ENCODE measurements at regions not wholly inside any gene's neighbourhood (a gene's known extent, or its start where the extent isn't known, plus 50 kb on each side); places are given as distances from the start of the nearest gene placed in this dataset.

- H3K27me3 ChIP-seq (ENCODE audit: control insufficient read depth, insufficient read depth, low read length, poor library complexity, severe bottlenecking): peaks cover 12% of the 10 kb centered on the region
- peaks cover 22% of the 10 kb centered on the region for H3K4me1 ChIP-seq (ENCODE audit: control insufficient read depth, insufficient read depth, low read length)
- no peak overlapping the region for H3K27ac ChIP-seq (ENCODE audit: low read depth, low read length)
- TF ChIP-seq CTCF (conservative IDR thresholded peaks at IDR 0.05): no peak
- no peak for DNase-seq
- no peaks in the 10 kb centered on the region for H3K9me3 ChIP-seq (ENCODE audit: control insufficient read depth, low read length)
- Mint-ChIP-seq H3K36me3 (ENCODE audit: low read depth) (no peaks in the 10 kb centered on the region), H3K27ac (no peak overlapping the region), H3K27me3 (ENCODE audit: insufficient read depth) (peaks cover 35% of the 10 kb centered on the region), H3K4me1 (peaks cover 25% of the 10 kb centered on the region), H3K4me3 (no peak overlapping the region), H3K9me3 (no peaks in the 10 kb centered on the region)
- no peak overlapping the region for H3K4me3 ChIP-seq (ENCODE audit: low read length)
- no peak overlapping the region for H3K9ac ChIP-seq (ENCODE audit: extremely low read depth, low read length, poor library complexity, severe bottlenecking)
- no peaks in the 10 kb centered on the region for H3K36me3 ChIP-seq (ENCODE audit: control insufficient read depth, insufficient read depth, low read length)
- WGBS, 2 experiments (ENCODE audit: insufficient coverage in 1 of 2, insufficient read length in 1 of 2): 74 to 87% methylated on average over 4 of the region's 4 CpGs
Observed at GRCh38 chr5:152083231-152083630, 158.6 kb upstream of the GLRA1 start.

GRCh38 chr5:152072091-152072490 is 147.4 kb upstream of the GLRA1 start:
- no peak overlapping the region for H3K9ac ChIP-seq (ENCODE audit: extremely low read depth, low read length, poor library complexity, severe bottlenecking)
- H3K27ac ChIP-seq (ENCODE audit: low read depth, low read length): peak overlapping the region; percentile 26
- no peak for TF ChIP-seq CTCF (conservative IDR thresholded peaks at IDR 0.05)
- peaks cover 34% of the 10 kb centered on the region for H3K27me3 ChIP-seq (ENCODE audit: control insufficient read depth, insufficient read depth, low read length, poor library complexity, severe bottlenecking)
- 59 to 73% methylated on average over 2 of the region's 2 CpGs for WGBS, 2 experiments (ENCODE audit: insufficient coverage in 1 of 2, insufficient read length in 1 of 2)
- no peaks in the 10 kb centered on the region for H3K9me3 ChIP-seq (ENCODE audit: control insufficient read depth, low read length)
- Mint-ChIP-seq H3K36me3 (ENCODE audit: low read depth) (no peaks in the 10 kb centered on the region), H3K4me3 (no peak overlapping the region), H3K4me1 (peaks cover 31% of the 10 kb centered on the region), H3K27me3 (ENCODE audit: insufficient read depth) (peaks cover 71% of the 10 kb centered on the region), H3K27ac (no peak overlapping the region), H3K9me3 (no peaks in the 10 kb centered on the region)
- no peak overlapping the region for H3K4me3 ChIP-seq (ENCODE audit: low read length)
- peaks cover 7% of the 10 kb centered on the region for H3K4me1 ChIP-seq (ENCODE audit: control insufficient read depth, insufficient read depth, low read length)
- H3K36me3 ChIP-seq (ENCODE audit: control insufficient read depth, insufficient read depth, low read length): no peaks in the 10 kb centered on the region
- no peak for DNase-seq

- peak; percentile 68 for DNase-seq
- H3K27ac Mint-ChIP-seq: no peak overlapping the region
- Histone ChIP-seq H3K36me3 (ENCODE audit: control insufficient read depth, insufficient read depth, low read length) (no peaks in the 10 kb centered on the region), H3K27me3 (ENCODE audit: control insufficient read depth, insufficient read depth, low read length, poor library complexity, severe bottlenecking) (peaks cover 34% of the 10 kb centered on the region), H3K4me3 (ENCODE audit: low read length) (no peak overlapping the region), H3K9me3 (ENCODE audit: control insufficient read depth, low read length) (no peaks in the 10 kb centered on the region), H3K27ac (ENCODE audit: low read depth, low read length) (no peak overlapping the region), H3K9ac (ENCODE audit: extremely low read depth, low read length, poor library complexity, severe bottlenecking) (no peak overlapping the region), H3K4me1 (ENCODE audit: control insufficient read depth, insufficient read depth, low read length) (peaks cover 7% of the 10 kb centered on the region)
- H3K4me1 Mint-ChIP-seq: peaks cover 31% of the 10 kb centered on the region
- 66 to 88% methylated on average over 2 of the region's 2 CpGs for WGBS, 2 experiments (ENCODE audit: insufficient coverage in 1 of 2, insufficient read length in 1 of 2)
- H3K36me3 Mint-ChIP-seq (ENCODE audit: low read depth): no peaks in the 10 kb centered on the region
- TF ChIP-seq CTCF (conservative IDR thresholded peaks at IDR 0.05): no peak
- H3K4me3 Mint-ChIP-seq: no peak overlapping the region
- peaks cover 72% of the 10 kb centered on the region for H3K27me3 Mint-ChIP-seq (ENCODE audit: insufficient read depth)
- no peaks in the 10 kb centered on the region for H3K9me3 Mint-ChIP-seq
Observed at GRCh38 chr5:152070591-152070990, 145.9 kb upstream of the GLRA1 start.

Data from endodermal cell (in vitro differentiated cells).